ENCODE measurements at regions not wholly inside any gene's neighbourhood (a gene's known extent, or its start where the extent isn't known, plus 50 kb on each side); places are given as distances from the start of the nearest gene placed in this dataset.

DNA sequence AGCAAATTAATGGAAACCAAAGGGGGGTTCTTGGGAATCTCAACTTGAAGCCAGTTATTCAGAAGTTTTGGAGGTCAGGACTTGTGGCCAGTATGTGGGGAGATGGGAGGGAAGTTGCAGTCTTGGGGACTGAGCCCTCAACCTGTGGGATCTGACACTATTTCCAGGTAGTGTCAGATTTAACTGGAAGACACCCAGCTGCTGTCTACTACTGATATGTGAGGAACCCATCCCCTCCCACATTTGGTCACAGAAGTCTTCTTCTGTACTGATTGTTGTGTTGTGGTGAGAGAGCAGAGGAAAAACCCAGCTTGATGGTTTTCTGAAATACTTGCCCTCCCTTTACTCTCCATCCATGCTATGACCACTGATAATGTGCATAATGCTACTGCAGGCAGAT lies 134.0 kb downstream of the QRSL1 start:
- Histone ChIP-seq H3K9me2 (ENCODE audit: insufficient read depth) (no peaks in the 10 kb centered on the region), H3K27ac (ENCODE audit: low read depth, low read length) (no peak overlapping the region), H3K4me2 (ENCODE audit: low read length) (no peak overlapping the region), H2AFZ (ENCODE audit: low read depth, low read length, poor library complexity, severe bottlenecking) (no peak overlapping the region), H3K4me1 (ENCODE audit: control insufficient read depth in 1 of 2, insufficient read depth in 2 of 2, low read length in 2 of 2) (no peaks in the 10 kb centered on the region), H3K9me3 (ENCODE audit: control insufficient read depth in 1 of 2, insufficient read depth in 1 of 2, low read depth in 1 of 2, low read length in 2 of 2) (no peaks in the 10 kb centered on the region), H3K79me2 (ENCODE audit: insufficient read depth, low read length) (no peaks in the 10 kb centered on the region), H3K27me3 (ENCODE audit: insufficient read depth, low read length) (no peaks in the 10 kb centered on the region), H3K9ac (ENCODE audit: low read length) (no peak overlapping the region), H3K4me3 (replicated peaks in 1 of 2; ENCODE audit: low read depth in 1 of 2, low read length in 2 of 2) (no peak overlapping the region), H3K36me3 (ENCODE audit: control insufficient read depth in 1 of 2, insufficient read depth in 2 of 2, low read length in 2 of 2) (no peaks in the 10 kb centered on the region), H4K20me1 (ENCODE audit: insufficient read depth) (no peaks in the 10 kb centered on the region)
- TF ChIP-seq ELF1 (IDR thresholded peaks at IDR 0.05; ENCODE audit: borderline replicate concordance, low read depth) (no peak), ZFX (IDR thresholded peaks at IDR 0.05) (no peak), FOSL1 (IDR thresholded peaks at IDR 0.05; ENCODE audit: low read depth) (no peak), TCF7L2 (IDR thresholded peaks at IDR 0.05; ENCODE audit: borderline replicate concordance, extremely low read depth, insufficient read depth, insufficient read length) (no peak), ZNF274 (IDR thresholded peaks at IDR 0.05; ENCODE audit: low read depth, low read length) (no peak), JUND (IDR thresholded peaks at IDR 0.05) (no peak), YY1 (IDR thresholded peaks at IDR 0.05; ENCODE audit: extremely low read depth, insufficient replicate concordance, low read depth, low read length) (no peak), EZH2 (IDR thresholded peaks at IDR 0.05) (no peak), CBX3 (IDR thresholded peaks at IDR 0.05; ENCODE audit: low read depth) (no peak), EZH2phosphoT487 (IDR thresholded peaks at IDR 0.05; ENCODE audit: borderline replicate concordance) (no peak), SP1 (IDR thresholded peaks at IDR 0.05; ENCODE audit: low read depth) (no peak), EGR1 (IDR thresholded peaks at IDR 0.05; ENCODE audit: low read depth) (no peak)
- TF ChIP-seq, protein P1, sequence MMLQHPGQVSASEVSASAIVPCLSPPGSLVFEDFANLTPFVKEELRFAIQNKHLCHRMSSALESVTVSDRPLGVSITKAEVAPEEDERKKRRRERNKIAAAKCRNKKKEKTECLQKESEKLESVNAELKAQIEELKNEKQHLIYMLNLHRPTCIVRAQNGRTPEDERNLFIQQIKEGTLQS (IDR thresholded peaks at IDR 0.05) = no peak
- TF ChIP-seq, protein P2, sequence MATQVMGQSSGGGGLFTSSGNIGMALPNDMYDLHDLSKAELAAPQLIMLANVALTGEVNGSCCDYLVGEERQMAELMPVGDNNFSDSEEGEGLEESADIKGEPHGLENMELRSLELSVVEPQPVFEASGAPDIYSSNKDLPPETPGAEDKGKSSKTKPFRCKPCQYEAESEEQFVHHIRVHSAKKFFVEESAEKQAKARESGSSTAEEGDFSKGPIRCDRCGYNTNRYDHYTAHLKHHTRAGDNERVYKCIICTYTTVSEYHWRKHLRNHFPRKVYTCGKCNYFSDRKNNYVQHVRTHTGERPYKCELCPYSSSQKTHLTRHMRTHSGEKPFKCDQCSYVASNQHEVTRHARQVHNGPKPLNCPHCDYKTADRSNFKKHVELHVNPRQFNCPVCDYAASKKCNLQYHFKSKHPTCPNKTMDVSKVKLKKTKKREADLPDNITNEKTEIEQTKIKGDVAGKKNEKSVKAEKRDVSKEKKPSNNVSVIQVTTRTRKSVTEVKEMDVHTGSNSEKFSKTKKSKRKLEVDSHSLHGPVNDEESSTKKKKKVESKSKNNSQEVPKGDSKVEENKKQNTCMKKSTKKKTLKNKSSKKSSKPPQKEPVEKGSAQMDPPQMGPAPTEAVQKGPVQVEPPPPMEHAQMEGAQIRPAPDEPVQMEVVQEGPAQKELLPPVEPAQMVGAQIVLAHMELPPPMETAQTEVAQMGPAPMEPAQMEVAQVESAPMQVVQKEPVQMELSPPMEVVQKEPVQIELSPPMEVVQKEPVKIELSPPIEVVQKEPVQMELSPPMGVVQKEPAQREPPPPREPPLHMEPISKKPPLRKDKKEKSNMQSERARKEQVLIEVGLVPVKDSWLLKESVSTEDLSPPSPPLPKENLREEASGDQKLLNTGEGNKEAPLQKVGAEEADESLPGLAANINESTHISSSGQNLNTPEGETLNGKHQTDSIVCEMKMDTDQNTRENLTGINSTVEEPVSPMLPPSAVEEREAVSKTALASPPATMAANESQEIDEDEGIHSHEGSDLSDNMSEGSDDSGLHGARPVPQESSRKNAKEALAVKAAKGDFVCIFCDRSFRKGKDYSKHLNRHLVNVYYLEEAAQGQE (IDR thresholded peaks at IDR 0.05; ENCODE audit: low read depth) = no peak
- RAD21 ChIA-PET (ENCODE audit: low non-redundant PET in 1 of 2, low total read pairs in 2 of 2, uncharacterized antibody in 2 of 2, unreplicated experiment in 2 of 2) = no interaction called here
- CTCF ChIA-PET = no interaction called here
- POLR2A ChIA-PET = no interaction called here
- no peak for ATAC-seq
- BruUV-seq (replicated peaks) = no TSS peak
- no peak for DNase-seq (ENCODE audit: low read depth, low spot score)
- intact Hi-C loops (cut with micrococcal nuclease) = no loop called here
